HFFc6 (cell line): ENCODE measurements at regions not wholly inside any gene's neighbourhood (a gene's known extent, or its start where the extent isn't known, plus 50 kb on each side); places are given as distances from the start of the nearest gene placed in this dataset.

Source experiments
- DNase-seq: peaks from one replicate; pipeline ENCODE4 v3.0.0-alpha.2; 2018
- H3K27ac Mint-ChIP-seq: 2 replicates; pipeline ENCODE4 v1.8.0; 2020; ENCODE audit warnings: mild to moderate bottlenecking, mixed read lengths
- H3K27me3 Mint-ChIP-seq: 2 replicates; pipeline ENCODE4 v1.8.0; 2021; ENCODE audit warnings: mild to moderate bottlenecking, moderate library complexity, mixed read lengths; ENCODE audit not compliant: insufficient read depth
- H3K36me3 Mint-ChIP-seq: 2 replicates; pipeline ENCODE4 v1.8.0; 2021; ENCODE audit warnings: low read depth, mixed read lengths
- H3K4me1 Mint-ChIP-seq: 2 replicates; pipeline ENCODE4 v1.8.0; 2020; ENCODE audit warnings: low read depth, mixed read lengths
- H3K4me3 Mint-ChIP-seq: 2 replicates; pipeline ENCODE4 v1.8.0; 2020; ENCODE audit warnings: mild to moderate bottlenecking, moderate library complexity, mixed read lengths
- H3K9me3 Mint-ChIP-seq: 2 replicates; pipeline ENCODE4 v1.8.0; 2020; ENCODE audit warnings: mild to moderate bottlenecking, mixed read lengths
- TF ChIP-seq, protein P1 (sequence below): fragments of 200-600 bp; sonication (generic); IDR thresholded peaks from 2 replicates; pipeline ENCODE4 v1.5.0; 2021; ENCODE audit warnings: antibody characterized with exemption, mild to moderate bottlenecking

DNA sequence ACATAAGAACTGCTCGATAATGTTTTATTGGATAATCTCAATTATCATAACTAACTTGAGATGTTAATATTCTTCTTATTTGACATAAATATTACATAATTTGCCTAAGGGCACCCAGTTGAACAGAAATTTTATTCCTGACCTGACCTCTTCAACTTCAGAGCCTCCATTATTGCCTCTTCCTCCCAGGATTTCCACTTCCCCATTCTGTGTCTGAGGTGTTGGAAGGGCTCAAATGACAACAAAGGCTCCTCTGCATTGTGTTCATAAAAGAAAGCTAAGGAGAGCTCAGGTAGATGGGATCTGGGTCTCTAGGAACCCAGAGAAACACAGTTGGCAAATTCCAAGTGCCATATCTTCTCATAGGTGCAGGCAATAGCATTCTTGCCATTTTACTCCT lies 61.2 kb upstream of the ARHGAP20 start:
- no peak overlapping the region for H3K4me3 Mint-ChIP-seq
- DNase-seq, result no peak
- no peaks in the 10 kb centered on the region; the same call in 1 of the 2 replicates for H3K9me3 Mint-ChIP-seq
- H3K4me1 Mint-ChIP-seq, result peaks cover 22% of the 10 kb centered on the region
- H3K36me3 Mint-ChIP-seq, result peaks cover 1% of the 10 kb centered on the region; the same call in 1 of the 2 replicates
- no peak overlapping the region for H3K27ac Mint-ChIP-seq
- TF ChIP-seq, protein P1, sequence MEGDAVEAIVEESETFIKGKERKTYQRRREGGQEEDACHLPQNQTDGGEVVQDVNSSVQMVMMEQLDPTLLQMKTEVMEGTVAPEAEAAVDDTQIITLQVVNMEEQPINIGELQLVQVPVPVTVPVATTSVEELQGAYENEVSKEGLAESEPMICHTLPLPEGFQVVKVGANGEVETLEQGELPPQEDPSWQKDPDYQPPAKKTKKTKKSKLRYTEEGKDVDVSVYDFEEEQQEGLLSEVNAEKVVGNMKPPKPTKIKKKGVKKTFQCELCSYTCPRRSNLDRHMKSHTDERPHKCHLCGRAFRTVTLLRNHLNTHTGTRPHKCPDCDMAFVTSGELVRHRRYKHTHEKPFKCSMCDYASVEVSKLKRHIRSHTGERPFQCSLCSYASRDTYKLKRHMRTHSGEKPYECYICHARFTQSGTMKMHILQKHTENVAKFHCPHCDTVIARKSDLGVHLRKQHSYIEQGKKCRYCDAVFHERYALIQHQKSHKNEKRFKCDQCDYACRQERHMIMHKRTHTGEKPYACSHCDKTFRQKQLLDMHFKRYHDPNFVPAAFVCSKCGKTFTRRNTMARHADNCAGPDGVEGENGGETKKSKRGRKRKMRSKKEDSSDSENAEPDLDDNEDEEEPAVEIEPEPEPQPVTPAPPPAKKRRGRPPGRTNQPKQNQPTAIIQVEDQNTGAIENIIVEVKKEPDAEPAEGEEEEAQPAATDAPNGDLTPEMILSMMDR, result no peak
- no peaks in the 10 kb centered on the region; the same call in 1 of the 2 replicates for H3K27me3 Mint-ChIP-seq

DNA sequence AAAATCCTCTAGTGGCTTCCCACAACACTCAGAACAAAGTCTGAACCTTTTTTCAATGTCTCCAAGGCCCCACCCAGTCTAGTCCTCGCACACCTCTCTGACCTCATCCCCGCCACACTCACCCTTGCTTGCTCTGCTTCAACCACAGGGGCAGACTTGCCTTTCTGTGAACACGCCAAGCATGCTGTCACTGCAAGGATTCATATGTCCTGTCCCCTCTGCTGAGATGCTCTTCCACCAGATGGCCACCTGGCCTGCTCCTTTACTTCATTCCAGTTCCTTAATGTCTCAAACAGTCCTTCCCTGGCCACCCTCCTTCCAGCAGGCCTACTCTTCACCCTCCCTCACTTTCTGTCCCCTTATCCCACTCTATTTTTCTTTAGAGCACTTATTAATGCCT lies 60.6 kb upstream of the ARHGAP20 start:
- DNase-seq, result no peak
- no peak overlapping the region for H3K27ac Mint-ChIP-seq
- H3K4me1 Mint-ChIP-seq, result peaks cover 16% of the 10 kb centered on the region
- no peaks in the 10 kb centered on the region for H3K9me3 Mint-ChIP-seq
- TF ChIP-seq, protein P1, result no peak
- no peaks in the 10 kb centered on the region; the same call in 1 of the 2 replicates for H3K27me3 Mint-ChIP-seq
- no peaks in the 10 kb centered on the region for H3K36me3 Mint-ChIP-seq
- no peak overlapping the region for H3K4me3 Mint-ChIP-seq

DNA sequence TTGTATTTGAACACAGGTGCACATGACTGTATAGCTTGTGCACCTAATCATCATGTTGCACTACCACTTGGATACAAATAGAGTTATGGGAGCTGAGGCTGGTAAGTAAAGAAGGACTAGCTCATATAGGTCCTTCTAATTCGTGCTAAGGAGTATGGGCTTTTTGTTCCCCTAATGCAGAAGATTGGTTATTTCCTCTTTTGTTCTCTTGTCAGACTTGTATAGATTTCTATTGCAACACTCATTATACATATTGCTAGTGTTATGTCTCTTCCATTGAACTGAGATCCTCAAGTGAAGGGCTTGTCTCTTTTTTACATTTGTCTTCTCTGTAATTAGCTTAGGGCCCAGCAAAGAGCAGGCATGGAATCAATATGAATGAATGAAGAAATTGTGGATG lies 54.1 kb upstream of the ARHGAP20 start:
- peaks cover 9% of the 10 kb centered on the region for H3K4me1 Mint-ChIP-seq
- DNase-seq, result no peak
- H3K36me3 Mint-ChIP-seq, result no peaks in the 10 kb centered on the region
- peaks cover 2% of the 10 kb centered on the region for H3K27me3 Mint-ChIP-seq
- H3K4me3 Mint-ChIP-seq, result no peak overlapping the region
- no peaks in the 10 kb centered on the region for H3K9me3 Mint-ChIP-seq
- TF ChIP-seq, protein P1, result no peak
- H3K27ac Mint-ChIP-seq, result no peak overlapping the region

DNA sequence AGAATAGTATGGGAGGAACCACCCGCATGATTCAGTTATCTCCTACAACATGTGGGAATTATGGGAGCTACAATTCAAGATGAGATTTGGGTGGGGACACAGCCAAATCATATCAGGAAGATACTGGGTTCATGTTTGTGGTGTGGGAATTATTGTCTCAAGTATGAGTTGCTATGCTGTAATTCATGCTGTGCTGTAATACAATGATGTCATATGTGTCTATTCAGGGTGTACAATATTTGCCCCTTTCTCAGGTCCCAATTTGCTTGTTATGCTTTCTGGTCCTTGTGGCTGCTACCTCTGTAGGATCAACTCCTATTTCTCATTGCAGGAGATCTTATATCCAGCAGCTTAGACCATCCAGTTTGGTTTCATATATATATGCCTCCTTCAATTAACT lies 52.2 kb upstream of the ARHGAP20 start:
- Mint-ChIP-seq H3K9me3 (no peaks in the 10 kb centered on the region), H3K36me3 (no peaks in the 10 kb centered on the region), H3K4me1 (peaks cover 9% of the 10 kb centered on the region), H3K27ac (no peak overlapping the region), H3K4me3 (no peak overlapping the region), H3K27me3 (peaks cover 2% of the 10 kb centered on the region; the same call in 1 of the 2 replicates)
- TF ChIP-seq, protein P1, result no peak
- no peak for DNase-seq

DNA sequence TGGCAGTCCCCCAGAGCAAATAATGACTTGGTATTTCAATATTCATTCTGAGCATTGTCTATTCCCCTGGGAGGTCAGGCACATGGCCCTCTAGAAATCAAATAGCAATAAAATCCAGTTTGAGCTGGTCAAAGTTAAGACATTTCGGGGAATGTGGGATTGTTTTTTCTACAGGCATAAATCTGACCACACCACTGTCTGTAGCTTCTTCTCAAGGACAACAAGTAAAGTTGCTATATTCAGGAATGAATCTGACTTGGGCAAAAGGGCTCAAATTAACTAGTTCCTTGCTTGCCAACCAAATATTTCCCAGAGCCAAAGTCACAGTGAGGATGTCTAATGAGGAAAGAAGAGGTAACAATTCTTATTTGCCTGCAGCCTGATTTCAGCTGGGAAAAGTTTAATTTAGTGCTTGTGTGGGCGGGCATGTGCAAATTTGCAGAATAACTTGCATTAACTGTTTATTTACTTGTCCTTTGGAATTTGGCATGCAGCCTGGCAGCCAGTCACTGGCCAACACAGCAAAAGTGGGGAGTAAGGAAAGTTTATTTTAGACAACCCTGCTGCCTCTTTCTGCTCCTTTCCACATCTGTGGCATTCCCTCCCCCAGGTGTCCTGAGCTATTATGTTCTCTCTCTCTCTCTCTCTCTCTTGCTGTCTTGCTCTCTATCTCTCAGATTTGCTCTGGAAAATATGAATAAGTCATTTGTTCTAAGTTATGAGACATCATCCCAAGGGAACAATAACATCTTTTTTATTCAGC lies 51.2 kb upstream of the ARHGAP20 start:
- Mint-ChIP-seq H3K4me3 (no peak overlapping the region), H3K4me1 (peaks cover 9% of the 10 kb centered on the region), H3K27me3 (peaks cover 2% of the 10 kb centered on the region; the same call in 1 of the 2 replicates), H3K27ac (no peak overlapping the region), H3K36me3 (no peaks in the 10 kb centered on the region), H3K9me3 (no peaks in the 10 kb centered on the region)
- DNase-seq, result peak; percentile 19
- TF ChIP-seq, protein P1, result no peak
